ENCODE measurements at regions not wholly inside any gene's neighbourhood (a gene's known extent, or its start where the extent isn't known, plus 50 kb on each side); places are given as distances from the start of the nearest gene placed in this dataset.

DNA sequence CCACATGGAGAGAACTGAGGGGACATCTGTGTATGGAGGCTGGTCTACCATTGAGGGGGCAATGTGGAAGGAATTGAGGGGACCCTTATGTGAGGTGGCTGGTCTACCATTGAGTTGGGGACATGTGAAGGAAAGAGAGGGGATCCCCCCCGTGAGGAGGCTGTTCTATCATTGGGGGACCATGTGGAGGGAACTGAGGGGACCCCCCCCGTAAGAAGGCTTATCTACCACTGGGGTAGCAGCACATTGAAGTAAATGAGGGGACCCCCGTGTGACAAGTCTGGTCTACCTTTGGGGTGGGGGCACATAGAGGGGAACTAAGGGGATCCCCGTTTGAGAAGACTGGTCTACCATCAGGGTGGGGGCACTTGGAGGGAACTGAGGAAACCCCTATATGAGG lies 158.0 kb downstream of the FBLN2 start:
- no peaks in the 10 kb centered on the region for H3K36me3 ChIP-seq (ENCODE audit: control insufficient read depth, insufficient read depth, low read length)
- WGBS, 2 experiments (ENCODE audit: insufficient coverage in 1 of 2, insufficient read length in 1 of 2): 78 to 85% methylated on average over 4 of the region's 4 CpGs
- TF ChIP-seq, protein P1, sequence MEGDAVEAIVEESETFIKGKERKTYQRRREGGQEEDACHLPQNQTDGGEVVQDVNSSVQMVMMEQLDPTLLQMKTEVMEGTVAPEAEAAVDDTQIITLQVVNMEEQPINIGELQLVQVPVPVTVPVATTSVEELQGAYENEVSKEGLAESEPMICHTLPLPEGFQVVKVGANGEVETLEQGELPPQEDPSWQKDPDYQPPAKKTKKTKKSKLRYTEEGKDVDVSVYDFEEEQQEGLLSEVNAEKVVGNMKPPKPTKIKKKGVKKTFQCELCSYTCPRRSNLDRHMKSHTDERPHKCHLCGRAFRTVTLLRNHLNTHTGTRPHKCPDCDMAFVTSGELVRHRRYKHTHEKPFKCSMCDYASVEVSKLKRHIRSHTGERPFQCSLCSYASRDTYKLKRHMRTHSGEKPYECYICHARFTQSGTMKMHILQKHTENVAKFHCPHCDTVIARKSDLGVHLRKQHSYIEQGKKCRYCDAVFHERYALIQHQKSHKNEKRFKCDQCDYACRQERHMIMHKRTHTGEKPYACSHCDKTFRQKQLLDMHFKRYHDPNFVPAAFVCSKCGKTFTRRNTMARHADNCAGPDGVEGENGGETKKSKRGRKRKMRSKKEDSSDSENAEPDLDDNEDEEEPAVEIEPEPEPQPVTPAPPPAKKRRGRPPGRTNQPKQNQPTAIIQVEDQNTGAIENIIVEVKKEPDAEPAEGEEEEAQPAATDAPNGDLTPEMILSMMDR (conservative IDR thresholded peaks at IDR 0.05): no peak
- H3K4me3 Mint-ChIP-seq: no peak overlapping the region
- H3K9me3 ChIP-seq (ENCODE audit: control insufficient read depth, low read length): no peaks in the 10 kb centered on the region
- no peaks in the 10 kb centered on the region for H3K4me1 ChIP-seq (ENCODE audit: control insufficient read depth, insufficient read depth, low read length)
- peaks cover 6% of the 10 kb centered on the region for H3K9me3 Mint-ChIP-seq
- H3K4me1 Mint-ChIP-seq: no peaks in the 10 kb centered on the region
- peaks cover 68% of the 10 kb centered on the region for H3K27me3 Mint-ChIP-seq (ENCODE audit: insufficient read depth)
- no peaks in the 10 kb centered on the region for H3K36me3 Mint-ChIP-seq (ENCODE audit: low read depth)
- H3K27me3 ChIP-seq (ENCODE audit: control insufficient read depth, insufficient read depth, low read length, poor library complexity, severe bottlenecking): peaks cover 7% of the 10 kb centered on the region
- H3K27ac Mint-ChIP-seq: no peak overlapping the region
- no peak overlapping the region for H3K4me3 ChIP-seq (ENCODE audit: low read length)
- no peak overlapping the region for H3K9ac ChIP-seq (ENCODE audit: extremely low read depth, low read length, poor library complexity, severe bottlenecking)
- no peak overlapping the region for H3K27ac ChIP-seq (ENCODE audit: low read depth, low read length)
- no peak for DNase-seq

DNA sequence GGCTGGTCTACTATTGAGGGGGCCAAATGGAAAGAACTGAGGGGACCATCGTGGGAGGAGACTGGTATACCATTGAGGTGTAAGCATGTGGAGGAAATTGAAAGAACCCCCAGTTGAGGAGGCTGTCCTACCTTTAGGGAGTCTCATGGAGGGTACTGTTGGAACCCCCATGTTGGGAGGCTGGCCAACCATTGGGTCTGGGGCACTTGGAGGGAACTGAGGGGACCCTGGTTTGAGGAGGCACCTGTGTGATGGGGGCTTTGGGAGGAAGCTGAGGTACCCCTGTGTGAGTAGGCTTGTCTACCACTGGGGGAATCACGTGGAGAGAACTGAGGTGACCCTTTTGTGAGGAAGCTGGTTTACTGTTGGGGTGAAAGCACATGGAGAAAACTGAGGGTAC lies 157.5 kb downstream of the FBLN2 start:
- no peak overlapping the region for H3K27ac ChIP-seq (ENCODE audit: low read depth, low read length)
- WGBS, 2 experiments (ENCODE audit: insufficient coverage in 1 of 2, insufficient read length in 1 of 2): 83 to 88% methylated on average over 2 of the region's 2 CpGs
- Mint-ChIP-seq H3K36me3 (ENCODE audit: low read depth) (no peaks in the 10 kb centered on the region), H3K9me3 (peaks cover 5% of the 10 kb centered on the region), H3K4me3 (no peak overlapping the region), H3K27me3 (ENCODE audit: insufficient read depth) (peaks cover 65% of the 10 kb centered on the region), H3K27ac (no peak overlapping the region), H3K4me1 (no peaks in the 10 kb centered on the region)
- H3K9me3 ChIP-seq (ENCODE audit: control insufficient read depth, low read length): no peaks in the 10 kb centered on the region
- no peak for DNase-seq
- no peak overlapping the region for H3K9ac ChIP-seq (ENCODE audit: extremely low read depth, low read length, poor library complexity, severe bottlenecking)
- H3K4me3 ChIP-seq (ENCODE audit: low read length): no peak overlapping the region
- no peaks in the 10 kb centered on the region for H3K4me1 ChIP-seq (ENCODE audit: control insufficient read depth, insufficient read depth, low read length)
- no peaks in the 10 kb centered on the region for H3K36me3 ChIP-seq (ENCODE audit: control insufficient read depth, insufficient read depth, low read length)
- TF ChIP-seq, protein P1 (conservative IDR thresholded peaks at IDR 0.05): no peak
- H3K27me3 ChIP-seq (ENCODE audit: control insufficient read depth, insufficient read depth, low read length, poor library complexity, severe bottlenecking): peaks cover 7% of the 10 kb centered on the region

DNA sequence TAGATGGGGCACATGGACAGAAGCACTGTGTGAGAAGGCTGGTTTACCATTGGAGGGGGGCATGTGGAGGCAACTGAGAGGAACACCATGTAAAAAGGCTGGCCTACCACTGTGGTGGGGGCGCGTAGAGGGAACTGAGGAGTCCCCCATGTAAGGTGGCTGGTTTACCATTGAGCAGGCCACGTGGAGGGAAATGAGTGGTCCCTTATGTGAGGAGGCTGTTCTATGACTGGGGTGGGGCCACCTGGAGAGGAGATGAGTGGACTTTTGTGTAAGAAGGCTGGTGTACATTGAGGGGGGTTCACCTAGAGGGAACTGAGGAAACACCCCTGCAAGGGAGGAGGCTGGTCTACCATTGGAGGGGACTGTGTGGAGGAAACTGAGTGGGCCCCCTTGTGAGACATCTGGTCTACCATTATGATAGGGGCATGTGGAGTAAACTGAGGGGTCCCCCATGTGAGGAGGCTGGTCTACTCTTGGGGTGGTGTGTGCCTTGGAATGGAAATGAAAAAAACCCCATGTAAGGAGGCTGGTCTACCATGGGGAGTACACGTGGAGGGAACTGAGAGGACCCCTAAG lies 156.9 kb downstream of the FBLN2 start:
- H3K27ac ChIP-seq (ENCODE audit: low read depth, low read length): no peak overlapping the region
- no peak overlapping the region for H3K9ac ChIP-seq (ENCODE audit: extremely low read depth, low read length, poor library complexity, severe bottlenecking)
- H3K4me3 ChIP-seq (ENCODE audit: low read length): no peak overlapping the region
- Mint-ChIP-seq H3K27ac (no peak overlapping the region), H3K27me3 (ENCODE audit: insufficient read depth) (peaks cover 58% of the 10 kb centered on the region), H3K9me3 (peaks cover 5% of the 10 kb centered on the region), H3K36me3 (ENCODE audit: low read depth) (no peaks in the 10 kb centered on the region), H3K4me3 (no peak overlapping the region), H3K4me1 (no peaks in the 10 kb centered on the region)
- no peaks in the 10 kb centered on the region for H3K9me3 ChIP-seq (ENCODE audit: control insufficient read depth, low read length)
- 71 to 88% methylated on average over 1 to 4 of the region's 4 CpGs for WGBS, 2 experiments (ENCODE audit: insufficient coverage in 1 of 2, insufficient read length in 1 of 2)
- H3K36me3 ChIP-seq (ENCODE audit: control insufficient read depth, insufficient read depth, low read length): no peaks in the 10 kb centered on the region
- TF ChIP-seq, protein P1 (conservative IDR thresholded peaks at IDR 0.05): no peak
- no peaks in the 10 kb centered on the region for H3K4me1 ChIP-seq (ENCODE audit: control insufficient read depth, insufficient read depth, low read length)
- peak; percentile 15 for DNase-seq
- H3K27me3 ChIP-seq (ENCODE audit: control insufficient read depth, insufficient read depth, low read length, poor library complexity, severe bottlenecking): peaks cover 7% of the 10 kb centered on the region
